ENCODE measurements at regions not wholly inside any gene's neighbourhood (a gene's known extent, or its start where the extent isn't known, plus 50 kb on each side); places are given as distances from the start of the nearest gene placed in this dataset.

DNA sequence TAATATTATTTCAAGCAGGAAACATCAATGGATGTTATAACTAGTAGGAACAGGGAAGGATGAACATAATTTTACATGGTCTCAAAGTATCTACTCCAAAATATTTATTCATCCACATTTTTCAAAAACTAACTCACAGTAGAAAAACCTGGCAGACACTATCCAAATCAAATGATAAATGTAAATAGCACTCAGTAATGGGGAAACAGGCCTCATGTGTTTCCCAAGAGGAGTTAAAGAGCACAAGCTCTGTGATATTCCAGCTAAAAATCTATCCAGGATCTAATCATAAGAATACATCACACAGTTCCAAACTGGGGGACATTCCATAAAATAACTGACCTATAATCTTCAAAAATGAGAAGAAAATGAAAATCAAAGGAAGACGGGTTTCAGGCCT lies 443.1 kb downstream of the ZNF608 start:
- TF ChIP-seq ZFX (IDR thresholded peaks at IDR 0.05; ENCODE audit: borderline replicate concordance), result no peak
- no peak overlapping the region for H3K27ac ChIP-seq

DNA sequence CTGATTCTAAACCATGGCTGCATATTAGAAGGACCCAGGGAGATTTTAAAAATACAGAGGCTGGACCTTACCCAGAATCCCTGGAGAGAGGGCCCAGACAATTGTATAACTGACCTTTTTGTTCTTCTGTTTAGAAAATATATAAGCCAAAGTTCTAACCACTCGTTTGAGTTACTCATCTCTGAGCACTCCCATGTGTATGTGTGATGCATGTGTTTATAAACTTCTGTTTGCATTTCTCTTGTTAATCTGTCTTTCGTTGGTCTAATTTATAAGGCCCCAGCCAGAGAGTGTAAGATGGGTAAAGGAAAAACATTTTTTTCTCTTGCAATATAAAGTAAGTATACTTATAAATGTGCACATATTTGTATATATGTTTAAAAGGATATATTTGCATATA lies 443.9 kb downstream of the ZNF608 start:
- TF ChIP-seq, protein P1, sequence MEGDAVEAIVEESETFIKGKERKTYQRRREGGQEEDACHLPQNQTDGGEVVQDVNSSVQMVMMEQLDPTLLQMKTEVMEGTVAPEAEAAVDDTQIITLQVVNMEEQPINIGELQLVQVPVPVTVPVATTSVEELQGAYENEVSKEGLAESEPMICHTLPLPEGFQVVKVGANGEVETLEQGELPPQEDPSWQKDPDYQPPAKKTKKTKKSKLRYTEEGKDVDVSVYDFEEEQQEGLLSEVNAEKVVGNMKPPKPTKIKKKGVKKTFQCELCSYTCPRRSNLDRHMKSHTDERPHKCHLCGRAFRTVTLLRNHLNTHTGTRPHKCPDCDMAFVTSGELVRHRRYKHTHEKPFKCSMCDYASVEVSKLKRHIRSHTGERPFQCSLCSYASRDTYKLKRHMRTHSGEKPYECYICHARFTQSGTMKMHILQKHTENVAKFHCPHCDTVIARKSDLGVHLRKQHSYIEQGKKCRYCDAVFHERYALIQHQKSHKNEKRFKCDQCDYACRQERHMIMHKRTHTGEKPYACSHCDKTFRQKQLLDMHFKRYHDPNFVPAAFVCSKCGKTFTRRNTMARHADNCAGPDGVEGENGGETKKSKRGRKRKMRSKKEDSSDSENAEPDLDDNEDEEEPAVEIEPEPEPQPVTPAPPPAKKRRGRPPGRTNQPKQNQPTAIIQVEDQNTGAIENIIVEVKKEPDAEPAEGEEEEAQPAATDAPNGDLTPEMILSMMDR (IDR thresholded peaks at IDR 0.05), result no peak
- no peak for TF ChIP-seq ZFX (IDR thresholded peaks at IDR 0.05; ENCODE audit: borderline replicate concordance)
- no peak overlapping the region for H3K27ac ChIP-seq

DNA sequence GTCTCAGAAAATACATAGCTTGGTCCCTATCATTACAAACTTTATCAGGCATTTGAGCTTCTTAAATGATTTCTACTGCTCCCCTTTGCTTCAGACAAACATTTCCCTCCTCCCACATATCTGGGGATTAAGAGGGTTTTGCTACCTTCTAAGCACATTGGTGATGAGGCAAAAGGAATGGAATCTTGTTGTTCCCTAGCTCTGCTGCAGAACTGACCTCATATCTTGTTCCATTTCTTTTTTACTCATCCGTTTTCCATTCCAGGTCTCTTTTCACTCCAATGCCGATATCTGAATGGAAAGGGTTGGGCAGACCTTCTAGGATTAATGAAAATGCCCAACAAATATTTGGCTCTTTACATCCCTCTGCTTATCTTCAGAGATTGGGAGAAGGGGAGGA lies 444.6 kb downstream of the ZNF608 start:
- H3K27ac ChIP-seq, result no peak overlapping the region
- TF ChIP-seq ZFX (IDR thresholded peaks at IDR 0.05; ENCODE audit: borderline replicate concordance), result no peak
- TF ChIP-seq, protein P1 (IDR thresholded peaks at IDR 0.05), result no peak

DNA sequence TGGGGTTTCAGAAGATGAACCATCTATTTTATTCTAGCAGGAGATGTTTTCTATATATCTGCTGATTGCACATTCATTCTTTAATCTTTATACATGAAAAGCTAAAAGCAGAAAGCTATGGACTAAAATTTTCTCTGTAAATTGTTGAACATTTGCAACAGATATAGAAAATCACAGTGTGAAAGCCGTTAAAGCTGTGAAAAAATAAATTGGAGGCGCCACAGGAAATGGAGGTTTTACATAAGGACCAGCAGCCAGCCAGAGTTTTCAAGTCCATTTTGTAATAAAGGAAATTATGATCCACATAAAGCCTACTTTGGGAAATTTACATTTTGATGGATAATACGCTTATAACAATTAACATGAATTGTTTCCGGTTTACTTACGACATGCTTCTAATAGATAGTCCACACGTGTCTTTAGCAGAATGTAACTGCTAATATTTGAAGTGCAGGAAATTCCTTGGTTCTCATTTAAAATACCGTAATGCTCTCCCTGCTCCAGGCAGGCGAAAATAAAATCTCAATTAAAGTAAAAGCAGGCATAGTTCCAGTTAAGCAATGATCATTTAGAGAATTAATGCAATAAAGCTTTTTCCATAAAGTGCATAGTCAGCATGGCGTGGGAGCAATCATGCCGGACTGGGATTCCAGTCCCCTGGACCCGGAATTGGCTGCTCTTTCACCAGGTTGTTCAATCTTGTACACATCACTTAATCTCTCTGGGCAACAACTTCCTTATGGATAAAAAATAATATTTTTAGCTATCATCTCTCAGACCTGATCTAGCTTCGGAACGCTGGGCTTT lies 445.4 kb downstream of the ZNF608 start:
- H3K27ac ChIP-seq, result no peak overlapping the region
- no peak for TF ChIP-seq ZFX (IDR thresholded peaks at IDR 0.05; ENCODE audit: borderline replicate concordance)
- TF ChIP-seq, protein P1 (IDR thresholded peaks at IDR 0.05), result no peak

DNA sequence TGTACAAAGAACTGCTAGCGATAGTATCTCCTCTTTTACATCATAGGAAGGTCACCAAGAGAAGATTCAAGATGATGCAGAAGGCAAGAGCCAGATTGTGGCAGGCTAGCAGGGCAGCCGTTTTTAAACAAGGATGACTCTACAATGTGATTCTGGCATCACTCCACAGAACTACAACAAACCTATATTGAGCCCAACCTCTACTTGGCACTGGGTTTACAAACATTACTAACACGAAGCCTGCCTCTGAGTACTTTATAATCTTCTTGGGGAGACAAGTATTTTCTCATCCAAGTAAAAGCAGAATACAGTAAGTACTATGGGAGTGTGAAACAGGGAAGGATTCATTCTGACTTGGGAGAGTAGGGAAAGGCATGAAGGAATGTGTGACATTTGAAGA lies 448.6 kb downstream of the ZNF608 start:
- H3K27ac ChIP-seq, result no peak overlapping the region
- TF ChIP-seq, protein P1 (IDR thresholded peaks at IDR 0.05), result no peak
- no peak for TF ChIP-seq ZFX (IDR thresholded peaks at IDR 0.05; ENCODE audit: borderline replicate concordance)

DNA sequence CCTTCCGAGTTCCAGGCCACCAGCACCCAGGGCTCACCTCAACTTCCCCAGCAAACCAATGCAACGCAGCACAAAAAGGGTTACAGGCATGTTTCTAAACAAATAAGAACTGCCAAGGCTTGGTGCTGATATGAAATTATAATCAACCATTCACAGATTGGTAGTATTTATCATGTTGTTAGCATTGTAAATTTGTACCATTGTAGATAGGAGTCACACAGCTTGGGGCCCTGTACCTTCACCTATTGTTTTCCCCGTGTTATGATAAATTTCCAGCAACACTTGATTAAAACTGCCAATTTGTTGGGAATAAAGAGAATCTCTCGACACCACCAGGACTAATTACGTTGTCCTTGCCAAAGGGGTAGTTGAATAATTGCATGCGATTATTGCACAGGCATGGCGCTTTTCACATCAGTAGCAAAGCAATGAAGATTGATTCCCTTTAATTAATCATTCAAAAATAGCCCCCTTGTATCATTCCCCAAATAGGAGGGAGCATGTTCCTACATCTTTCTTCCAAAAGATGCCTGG lies 454.1 kb downstream of the ZNF608 start:
- TF ChIP-seq, protein P1 (IDR thresholded peaks at IDR 0.05), result no peak
- no peak for TF ChIP-seq ZFX (IDR thresholded peaks at IDR 0.05; ENCODE audit: borderline replicate concordance)
- H3K27ac ChIP-seq, result no peak overlapping the region

DNA sequence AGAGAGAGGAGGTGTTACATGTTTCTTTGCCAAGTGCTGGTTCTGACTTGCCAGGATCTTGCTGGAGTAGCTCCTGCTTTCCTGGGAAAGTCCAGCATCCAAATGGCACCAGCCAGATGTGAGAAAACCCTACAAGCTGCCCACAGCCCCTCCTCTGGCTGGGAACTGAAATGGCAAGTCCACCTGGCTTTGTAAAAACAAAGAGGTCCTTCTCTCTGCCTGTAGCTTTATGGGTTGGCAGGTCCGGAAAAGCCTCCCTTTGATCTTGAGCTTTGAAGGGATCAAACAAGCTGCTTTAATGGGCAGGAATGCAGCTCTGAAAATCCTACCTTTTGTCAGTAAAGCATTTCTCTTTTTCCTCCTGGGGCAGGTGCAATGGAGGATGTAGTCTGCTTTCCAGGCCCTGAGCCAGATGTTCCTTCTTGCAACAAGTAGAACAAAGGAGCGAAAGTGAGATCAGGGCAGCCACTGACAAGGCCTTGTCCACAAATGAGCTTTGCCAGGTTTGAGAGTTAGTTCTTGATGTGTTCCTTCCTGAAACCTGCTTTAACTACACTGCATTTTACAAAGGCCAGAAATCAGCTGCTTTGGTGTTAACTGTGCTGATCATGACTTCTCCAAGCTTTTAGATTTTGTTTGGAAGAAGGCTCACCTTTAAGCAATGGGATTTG lies 456.7 kb downstream of the ZNF608 start:
- H3K27ac ChIP-seq, result no peak overlapping the region
- TF ChIP-seq, protein P1 (IDR thresholded peaks at IDR 0.05), result peak; percentile 18
- no peak for TF ChIP-seq ZFX (IDR thresholded peaks at IDR 0.05; ENCODE audit: borderline replicate concordance)

Data from 22Rv1 (cell line).